ENCODE measurements at regions not wholly inside any gene's neighbourhood (a gene's known extent, or its start where the extent isn't known, plus 50 kb on each side); places are given as distances from the start of the nearest gene placed in this dataset.

DNA sequence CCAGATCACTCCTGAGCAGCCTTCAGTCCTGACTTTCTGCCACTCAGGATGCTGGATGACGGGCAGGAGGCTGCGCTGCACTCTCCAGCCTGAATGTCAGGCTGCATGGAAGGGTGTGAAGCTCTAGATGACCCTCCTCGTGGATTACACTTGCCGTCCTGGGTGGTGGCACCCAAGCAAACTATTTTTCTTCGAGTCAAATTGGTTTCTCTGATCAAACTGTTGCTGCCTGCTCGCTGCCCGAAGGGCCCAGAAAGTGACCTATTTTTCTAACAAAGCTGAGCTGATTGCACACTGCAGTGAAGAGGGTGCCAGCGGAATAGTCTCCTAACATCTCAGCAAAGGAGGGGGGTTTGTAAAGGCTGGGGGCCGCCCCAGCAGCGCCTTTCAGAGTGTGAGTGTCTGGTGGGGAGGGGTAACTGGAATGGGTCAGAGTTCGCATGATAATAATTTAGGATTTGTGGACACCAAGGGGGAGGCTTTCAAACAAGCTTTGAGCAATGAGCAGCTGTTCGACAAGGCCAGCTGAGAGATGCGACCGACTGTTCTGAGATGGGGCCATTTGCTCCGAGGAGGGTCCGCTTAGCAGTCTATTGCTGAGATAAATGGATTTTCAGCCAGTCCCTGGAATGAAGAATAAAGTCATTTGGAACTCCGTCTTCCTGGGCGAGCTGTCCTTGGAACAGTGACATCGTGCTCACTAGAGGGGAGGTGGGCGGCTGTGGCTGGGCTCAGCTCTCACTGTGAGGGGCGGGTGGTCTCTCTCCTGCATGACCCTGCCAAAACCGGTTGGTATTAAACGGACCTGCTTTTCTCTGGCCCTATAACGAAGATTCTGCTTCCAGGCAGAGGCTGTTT, 537.6 kb downstream of the BRD1 start (continued):
- TF ChIP-seq, protein P1, sequence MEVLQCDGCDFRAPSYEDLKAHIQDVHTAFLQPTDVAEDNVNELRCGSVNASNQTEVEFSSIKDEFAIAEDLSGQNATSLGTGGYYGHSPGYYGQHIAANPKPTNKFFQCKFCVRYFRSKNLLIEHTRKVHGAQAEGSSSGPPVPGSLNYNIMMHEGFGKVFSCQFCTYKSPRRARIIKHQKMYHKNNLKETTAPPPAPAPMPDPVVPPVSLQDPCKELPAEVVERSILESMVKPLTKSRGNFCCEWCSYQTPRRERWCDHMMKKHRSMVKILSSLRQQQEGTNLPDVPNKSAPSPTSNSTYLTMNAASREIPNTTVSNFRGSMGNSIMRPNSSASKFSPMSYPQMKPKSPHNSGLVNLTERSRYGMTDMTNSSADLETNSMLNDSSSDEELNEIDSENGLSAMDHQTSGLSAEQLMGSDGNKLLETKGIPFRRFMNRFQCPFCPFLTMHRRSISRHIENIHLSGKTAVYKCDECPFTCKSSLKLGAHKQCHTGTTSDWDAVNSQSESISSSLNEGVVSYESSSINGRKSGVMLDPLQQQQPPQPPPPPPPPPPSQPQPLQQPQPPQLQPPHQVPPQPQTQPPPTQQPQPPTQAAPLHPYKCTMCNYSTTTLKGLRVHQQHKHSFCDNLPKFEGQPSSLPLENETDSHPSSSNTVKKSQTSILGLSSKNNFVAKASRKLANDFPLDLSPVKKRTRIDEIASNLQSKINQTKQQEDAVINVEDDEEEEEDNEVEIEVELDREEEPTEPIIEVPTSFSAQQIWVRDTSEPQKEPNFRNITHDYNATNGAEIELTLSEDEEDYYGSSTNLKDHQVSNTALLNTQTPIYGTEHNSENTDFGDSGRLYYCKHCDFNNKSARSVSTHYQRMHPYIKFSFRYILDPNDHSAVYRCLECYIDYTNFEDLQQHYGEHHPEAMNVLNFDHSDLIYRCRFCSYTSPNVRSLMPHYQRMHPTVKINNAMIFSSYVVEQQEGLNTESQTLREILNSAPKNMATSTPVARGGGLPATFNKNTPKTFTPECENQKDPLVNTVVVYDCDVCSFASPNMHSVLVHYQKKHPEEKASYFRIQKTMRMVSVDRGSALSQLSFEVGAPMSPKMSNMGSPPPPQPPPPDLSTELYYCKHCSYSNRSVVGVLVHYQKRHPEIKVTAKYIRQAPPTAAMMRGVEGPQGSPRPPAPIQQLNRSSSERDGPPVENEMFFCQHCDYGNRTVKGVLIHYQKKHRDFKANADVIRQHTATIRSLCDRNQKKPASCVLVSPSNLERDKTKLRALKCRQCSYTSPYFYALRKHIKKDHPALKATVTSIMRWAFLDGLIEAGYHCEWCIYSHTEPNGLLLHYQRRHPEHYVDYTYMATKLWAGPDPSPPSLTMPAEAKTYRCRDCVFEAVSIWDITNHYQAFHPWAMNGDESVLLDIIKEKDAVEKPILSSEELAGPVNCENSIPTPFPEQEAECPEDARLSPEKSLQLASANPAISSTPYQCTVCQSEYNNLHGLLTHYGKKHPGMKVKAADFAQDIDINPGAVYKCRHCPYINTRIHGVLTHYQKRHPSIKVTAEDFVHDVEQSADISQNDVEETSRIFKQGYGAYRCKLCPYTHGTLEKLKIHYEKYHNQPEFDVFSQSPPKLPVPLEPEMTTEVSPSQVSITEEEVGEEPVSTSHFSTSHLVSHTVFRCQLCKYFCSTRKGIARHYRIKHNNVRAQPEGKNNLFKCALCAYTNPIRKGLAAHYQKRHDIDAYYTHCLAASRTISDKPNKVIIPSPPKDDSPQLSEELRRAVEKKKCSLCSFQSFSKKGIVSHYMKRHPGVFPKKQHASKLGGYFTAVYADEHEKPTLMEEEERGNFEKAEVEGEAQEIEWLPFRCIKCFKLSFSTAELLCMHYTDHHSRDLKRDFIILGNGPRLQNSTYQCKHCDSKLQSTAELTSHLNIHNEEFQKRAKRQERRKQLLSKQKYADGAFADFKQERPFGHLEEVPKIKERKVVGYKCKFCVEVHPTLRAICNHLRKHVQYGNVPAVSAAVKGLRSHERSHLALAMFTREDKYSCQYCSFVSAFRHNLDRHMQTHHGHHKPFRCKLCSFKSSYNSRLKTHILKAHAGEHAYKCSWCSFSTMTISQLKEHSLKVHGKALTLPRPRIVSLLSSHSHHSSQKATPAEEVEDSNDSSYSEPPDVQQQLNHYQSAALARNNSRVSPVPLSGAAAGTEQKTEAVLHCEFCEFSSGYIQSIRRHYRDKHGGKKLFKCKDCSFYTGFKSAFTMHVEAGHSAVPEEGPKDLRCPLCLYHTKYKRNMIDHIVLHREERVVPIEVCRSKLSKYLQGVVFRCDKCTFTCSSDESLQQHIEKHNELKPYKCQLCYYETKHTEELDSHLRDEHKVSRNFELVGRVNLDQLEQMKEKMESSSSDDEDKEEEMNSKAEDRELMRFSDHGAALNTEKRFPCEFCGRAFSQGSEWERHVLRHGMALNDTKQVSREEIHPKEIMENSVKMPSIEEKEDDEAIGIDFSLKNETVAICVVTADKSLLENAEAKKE (CRISPR knock-in tag; IDR thresholded peaks at IDR 0.05) = no peak
- no peak for TF ChIP-seq POLR2AphosphoS5 (IDR thresholded peaks at IDR 0.05; ENCODE audit: low read depth)
- TF ChIP-seq CREB1 (CRISPR knock-in tag; IDR thresholded peaks at IDR 0.05; ENCODE audit: low read depth) = no peak

DNA sequence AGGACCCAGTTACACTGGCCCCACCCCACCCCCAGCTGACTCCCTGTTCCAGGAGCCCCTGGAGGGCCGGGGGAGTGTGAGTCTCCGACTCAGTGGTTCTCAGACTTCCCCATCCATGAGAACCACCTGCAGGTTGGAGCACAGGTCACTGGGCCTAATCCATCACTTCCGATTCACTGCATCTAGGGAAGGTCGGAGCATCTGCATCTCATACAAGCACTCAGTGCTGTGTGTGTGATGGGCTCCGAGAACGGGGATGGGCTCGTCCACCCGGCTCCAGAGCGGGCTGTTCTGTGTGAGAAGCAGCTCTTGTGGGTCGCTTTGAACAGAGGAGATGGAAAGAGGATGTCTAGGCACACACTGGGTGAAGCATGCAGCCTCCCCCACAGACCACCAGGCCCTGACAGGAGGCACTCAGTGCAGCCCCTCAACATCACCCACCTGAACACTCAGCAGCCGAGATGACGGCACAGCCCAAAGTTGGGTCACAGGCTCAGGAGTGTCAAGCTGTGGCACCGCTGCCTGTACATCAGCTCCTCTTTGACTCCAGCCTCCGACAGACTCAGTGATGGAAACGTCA, 541.4 kb downstream of the BRD1 start:
- Histone ChIP-seq H4K20me1 (replicated peaks; ENCODE audit: insufficient read depth) (no peaks in the 10 kb centered on the region), H3K79me2 (replicated peaks; ENCODE audit: insufficient read depth) (no peaks in the 10 kb centered on the region), H3K27ac (ENCODE audit: low read depth) (no peak overlapping the region), H3K27me3 (ENCODE audit: insufficient read depth) (no peaks in the 10 kb centered on the region), H3K4me1 (ENCODE audit: insufficient read depth) (no peaks in the 10 kb centered on the region), H3K9me2 (ENCODE audit: insufficient read depth) (no peaks in the 10 kb centered on the region), H2AFZ (no peak overlapping the region), H3F3A (replicated peaks; ENCODE audit: low read depth) (no peaks in the 10 kb centered on the region), H3K36me3 (ENCODE audit: insufficient read depth) (no peaks in the 10 kb centered on the region), H3K4me3 (no peak overlapping the region), H3K4me2 (no peak overlapping the region)
- H3K4me1 Mint-ChIP-seq = peaks cover 23% of the 10 kb centered on the region
- peaks cover 10% of the 10 kb centered on the region for H3K27me3 Mint-ChIP-seq (ENCODE audit: insufficient read depth, low read depth, poor library complexity)
- no peak overlapping the region for H3K4me3 Mint-ChIP-seq
- no peak overlapping the region for H3K27ac Mint-ChIP-seq
- ATAC-seq = no peak
- DNase-seq (ENCODE audit: low spot score) = no peak
- H3K9me3 Mint-ChIP-seq = peaks cover 6% of the 10 kb centered on the region
- H3K36me3 Mint-ChIP-seq (ENCODE audit: low read depth) = no peaks in the 10 kb centered on the region
- TF ChIP-seq JUNB (IDR thresholded peaks at IDR 0.05; ENCODE audit: unreplicated experiment) (no peak), POLR2AphosphoS5 (IDR thresholded peaks at IDR 0.05; ENCODE audit: low read depth) (no peak), EZH2 (IDR thresholded peaks at IDR 0.05; ENCODE audit: low read depth, unreplicated experiment) (no peak), EZH2phosphoT487 (IDR thresholded peaks at IDR 0.05; ENCODE audit: unreplicated experiment) (no peak), ZNF331 (CRISPR knock-in tag; IDR thresholded peaks at IDR 0.05; ENCODE audit: low read depth) (no peak), CREB1 (CRISPR knock-in tag; IDR thresholded peaks at IDR 0.05; ENCODE audit: low read depth) (no peak), ZNF114 (CRISPR knock-in tag; IDR thresholded peaks at IDR 0.05) (no peak)
- TF ChIP-seq, protein P2, sequence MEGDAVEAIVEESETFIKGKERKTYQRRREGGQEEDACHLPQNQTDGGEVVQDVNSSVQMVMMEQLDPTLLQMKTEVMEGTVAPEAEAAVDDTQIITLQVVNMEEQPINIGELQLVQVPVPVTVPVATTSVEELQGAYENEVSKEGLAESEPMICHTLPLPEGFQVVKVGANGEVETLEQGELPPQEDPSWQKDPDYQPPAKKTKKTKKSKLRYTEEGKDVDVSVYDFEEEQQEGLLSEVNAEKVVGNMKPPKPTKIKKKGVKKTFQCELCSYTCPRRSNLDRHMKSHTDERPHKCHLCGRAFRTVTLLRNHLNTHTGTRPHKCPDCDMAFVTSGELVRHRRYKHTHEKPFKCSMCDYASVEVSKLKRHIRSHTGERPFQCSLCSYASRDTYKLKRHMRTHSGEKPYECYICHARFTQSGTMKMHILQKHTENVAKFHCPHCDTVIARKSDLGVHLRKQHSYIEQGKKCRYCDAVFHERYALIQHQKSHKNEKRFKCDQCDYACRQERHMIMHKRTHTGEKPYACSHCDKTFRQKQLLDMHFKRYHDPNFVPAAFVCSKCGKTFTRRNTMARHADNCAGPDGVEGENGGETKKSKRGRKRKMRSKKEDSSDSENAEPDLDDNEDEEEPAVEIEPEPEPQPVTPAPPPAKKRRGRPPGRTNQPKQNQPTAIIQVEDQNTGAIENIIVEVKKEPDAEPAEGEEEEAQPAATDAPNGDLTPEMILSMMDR (conservative IDR thresholded peaks at IDR 0.05; ENCODE audit: low read depth in 2 of 2) = no peak
- TF ChIP-seq, protein P3, sequence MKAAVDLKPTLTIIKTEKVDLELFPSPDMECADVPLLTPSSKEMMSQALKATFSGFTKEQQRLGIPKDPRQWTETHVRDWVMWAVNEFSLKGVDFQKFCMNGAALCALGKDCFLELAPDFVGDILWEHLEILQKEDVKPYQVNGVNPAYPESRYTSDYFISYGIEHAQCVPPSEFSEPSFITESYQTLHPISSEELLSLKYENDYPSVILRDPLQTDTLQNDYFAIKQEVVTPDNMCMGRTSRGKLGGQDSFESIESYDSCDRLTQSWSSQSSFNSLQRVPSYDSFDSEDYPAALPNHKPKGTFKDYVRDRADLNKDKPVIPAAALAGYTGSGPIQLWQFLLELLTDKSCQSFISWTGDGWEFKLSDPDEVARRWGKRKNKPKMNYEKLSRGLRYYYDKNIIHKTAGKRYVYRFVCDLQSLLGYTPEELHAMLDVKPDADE (IDR thresholded peaks at IDR 0.05) = no peak

Data from GM23338 (cell line).